ENCODE measurements at regions not wholly inside any gene's neighbourhood (a gene's known extent, or its start where the extent isn't known, plus 50 kb on each side); places are given as distances from the start of the nearest gene placed in this dataset.

- H3K36me3 ChIP-seq (replicated peaks in 1 of 2; ENCODE audit: control insufficient read depth in 1 of 2, insufficient read depth in 2 of 2, low read length in 2 of 2) = no peaks in the 10 kb centered on the region
- no peak overlapping the region for H3K4me3 Mint-ChIP-seq
- H3K36me3 Mint-ChIP-seq = no peaks in the 10 kb centered on the region
- H3K4me2 ChIP-seq (replicated peaks; ENCODE audit: extremely low read depth, low read length, poor library complexity, severe bottlenecking) = no peak overlapping the region
- no peak overlapping the region for H3K27ac ChIP-seq (ENCODE audit: low read depth in 1 of 2, low read length in 2 of 2)
- no peak for TF ChIP-seq CTCF (IDR thresholded peaks at IDR 0.05)
- peak overlapping the region in 5 of 7 donors; percentile 20 to 68 (median 54) for H3K27ac Mint-ChIP-seq
- no peak overlapping the region for H3K4me3 ChIP-seq (replicated peaks in 1 of 3; ENCODE audit: low read depth in 2 of 3, low read length in 3 of 3)
- H3K9ac ChIP-seq (ENCODE audit: insufficient read depth, low read length, poor library complexity, severe bottlenecking) = no peak overlapping the region
- H4K20me1 ChIP-seq (ENCODE audit: insufficient read depth, low read length) = no peaks in the 10 kb centered on the region
- intact Hi-C loops (cut with micrococcal nuclease) = no loop called here
- H3K27me3 ChIP-seq (ENCODE audit: control insufficient read depth in 2 of 2, insufficient read depth in 2 of 2, low read length in 2 of 2) = no peaks in the 10 kb centered on the region
- H3K79me2 ChIP-seq (ENCODE audit: insufficient read depth, low read length) = no peaks in the 10 kb centered on the region
- no peak overlapping the region for H2AFZ ChIP-seq (ENCODE audit: insufficient read depth, low read depth, low read length, poor library complexity, severe bottlenecking)
- H3K27me3 Mint-ChIP-seq (ENCODE audit: low read depth in 3 of 3) = peaks cover 0 to 2% (median 1%) of the 10 kb centered on the region in 3 donors
- no CpG with 5 or more reads among the region's 1 CpG for WGBS (ENCODE audit: insufficient coverage)
- H3K9me3 ChIP-seq (replicated peaks in 1 of 2; ENCODE audit: control insufficient read depth in 1 of 2, insufficient read depth in 1 of 2, low read length in 2 of 2) = no peaks in the 10 kb centered on the region
- H3K4me1 ChIP-seq (ENCODE audit: control insufficient read depth in 1 of 2, insufficient read depth in 2 of 2, low read length in 2 of 2) = peaks cover 0 to 4% of the 10 kb centered on the region in 2 donors
- peaks cover 0 to 3% (median 0%) of the 10 kb centered on the region in 7 donors for H3K9me3 Mint-ChIP-seq
- H3K4me1 Mint-ChIP-seq = peaks cover 8% of the 10 kb centered on the region
- peak; percentile 11 to 47 (median 23) for DNase-seq
Measured at GRCh38 chr12:62075870-62076269, 184.3 kb upstream of the USP15 start.

- Mint-ChIP-seq H3K4me3 (no peak overlapping the region), H3K27ac (no peak overlapping the region), H3K27me3 (ENCODE audit: low read depth in 3 of 3) (no peaks in the 10 kb centered on the region), H3K4me1 (peaks cover 8% of the 10 kb centered on the region), H3K9me3 (peaks cover 0 to 4% (median 0%) of the 10 kb centered on the region in 7 donors), H3K36me3 (no peaks in the 10 kb centered on the region)
- H3K4me1 ChIP-seq (ENCODE audit: control insufficient read depth in 1 of 2, insufficient read depth in 2 of 2, low read length in 2 of 2) = peaks cover 0 to 4% of the 10 kb centered on the region in 2 donors
- H4K20me1 ChIP-seq (ENCODE audit: insufficient read depth, low read length) = no peaks in the 10 kb centered on the region
- no peak overlapping the region for H3K27ac ChIP-seq (ENCODE audit: low read depth in 1 of 2, low read length in 2 of 2)
- no peak overlapping the region for H2AFZ ChIP-seq (ENCODE audit: insufficient read depth, low read depth, low read length, poor library complexity, severe bottlenecking)
- no peaks in the 10 kb centered on the region for H3K36me3 ChIP-seq (replicated peaks in 1 of 2; ENCODE audit: control insufficient read depth in 1 of 2, insufficient read depth in 2 of 2, low read length in 2 of 2)
- no peak for TF ChIP-seq CTCF (IDR thresholded peaks at IDR 0.05)
- no peak overlapping the region for H3K9ac ChIP-seq (ENCODE audit: insufficient read depth, low read length, poor library complexity, severe bottlenecking)
- intact Hi-C loops (cut with micrococcal nuclease) = no loop called here
- no peaks in the 10 kb centered on the region for H3K27me3 ChIP-seq (ENCODE audit: control insufficient read depth in 2 of 2, insufficient read depth in 2 of 2, low read length in 2 of 2)
- H3K79me2 ChIP-seq (ENCODE audit: insufficient read depth, low read length) = no peaks in the 10 kb centered on the region
- H3K4me3 ChIP-seq (replicated peaks in 1 of 3; ENCODE audit: low read depth in 2 of 3, low read length in 3 of 3) = no peak overlapping the region
- no peak for DNase-seq
- 83% methylated on average over 5 of the region's 6 CpGs for WGBS (ENCODE audit: insufficient coverage)
- no peaks in the 10 kb centered on the region for H3K9me3 ChIP-seq (replicated peaks in 1 of 2; ENCODE audit: control insufficient read depth in 1 of 2, insufficient read depth in 1 of 2, low read length in 2 of 2)
- H3K4me2 ChIP-seq (replicated peaks; ENCODE audit: extremely low read depth, low read length, poor library complexity, severe bottlenecking) = no peak overlapping the region
Measured at GRCh38 chr12:62078020-62078419, 182.2 kb upstream of the USP15 start.

Measured in CD14-positive monocyte (primary cell).